ENCODE measurements at regions not wholly inside any gene's neighbourhood (a gene's known extent, or its start where the extent isn't known, plus 50 kb on each side); places are given as distances from the start of the nearest gene placed in this dataset.

GRCh38 chr2:219692521-219692920, 65.1 kb downstream of the SLC4A3 start:
- no peaks in the 10 kb centered on the region for H3K36me3 Mint-ChIP-seq (ENCODE audit: low read depth)
- no peak for ATAC-seq (replicated peaks)
- H3K4me3 Mint-ChIP-seq, result no peak overlapping the region

GRCh38 chr2:219695145-219695709, 67.8 kb downstream of the SLC4A3 start:
- Mint-ChIP-seq H3K27me3 (peaks cover 70% of the 10 kb centered on the region), H3K9me3 (peaks cover 4% of the 10 kb centered on the region), H3K4me1 (no peaks in the 10 kb centered on the region), H3K4me3 (no peak overlapping the region), H3K27ac (no peak overlapping the region), H3K36me3 (ENCODE audit: low read depth) (no peaks in the 10 kb centered on the region)
- ATAC-seq (replicated peaks), result no peak

More at GRCh38 chr2:219692521-219692920, 65.1 kb downstream of the SLC4A3 start:
- peaks cover 54% of the 10 kb centered on the region for H3K27me3 Mint-ChIP-seq
- H3K9me3 Mint-ChIP-seq, result peaks cover 4% of the 10 kb centered on the region
- H3K27ac Mint-ChIP-seq, result no peak overlapping the region
- no peaks in the 10 kb centered on the region for H3K4me1 Mint-ChIP-seq

- H3K27ac Mint-ChIP-seq, result no peak overlapping the region
- no peak for ATAC-seq (replicated peaks)
- no peak overlapping the region for H3K4me3 Mint-ChIP-seq
- H3K27me3 Mint-ChIP-seq, result peaks cover 65% of the 10 kb centered on the region
- no peaks in the 10 kb centered on the region for H3K4me1 Mint-ChIP-seq
- H3K9me3 Mint-ChIP-seq, result peaks cover 4% of the 10 kb centered on the region
- no peaks in the 10 kb centered on the region for H3K36me3 Mint-ChIP-seq (ENCODE audit: low read depth)
Measured at GRCh38 chr2:219697811-219698747, 70.6 kb downstream of the SLC4A3 start.

GRCh38 chr2:219698748-219699439, 71.5 kb downstream of the SLC4A3 start:
- no peak overlapping the region for H3K27ac Mint-ChIP-seq
- peaks cover 61% of the 10 kb centered on the region for H3K27me3 Mint-ChIP-seq
- ATAC-seq (replicated peaks), result no peak
- peaks cover 4% of the 10 kb centered on the region for H3K9me3 Mint-ChIP-seq
- no peak overlapping the region for H3K4me3 Mint-ChIP-seq
- H3K4me1 Mint-ChIP-seq, result no peaks in the 10 kb centered on the region
- H3K36me3 Mint-ChIP-seq (ENCODE audit: low read depth), result no peaks in the 10 kb centered on the region

- H3K27me3 Mint-ChIP-seq, result peaks cover 59% of the 10 kb centered on the region
- no peak overlapping the region for H3K27ac Mint-ChIP-seq
- no peak for ATAC-seq (replicated peaks)
- H3K4me3 Mint-ChIP-seq, result no peak overlapping the region
- no peaks in the 10 kb centered on the region for H3K36me3 Mint-ChIP-seq (ENCODE audit: low read depth)
- H3K4me1 Mint-ChIP-seq, result no peaks in the 10 kb centered on the region
- peaks cover 4% of the 10 kb centered on the region for H3K9me3 Mint-ChIP-seq
Measured at GRCh38 chr2:219699440-219699821, 72.0 kb downstream of the SLC4A3 start.

GRCh38 chr2:219701847-219702634, 74.6 kb downstream of the SLC4A3 start:
- Mint-ChIP-seq H3K4me3 (no peak overlapping the region), H3K9me3 (no peaks in the 10 kb centered on the region), H3K27ac (no peak overlapping the region), H3K27me3 (peaks cover 54% of the 10 kb centered on the region), H3K36me3 (ENCODE audit: low read depth) (no peaks in the 10 kb centered on the region), H3K4me1 (no peaks in the 10 kb centered on the region)
- no peak for ATAC-seq (replicated peaks)

GRCh38 chr2:219702796-219703545, 75.5 kb downstream of the SLC4A3 start:
- H3K27ac Mint-ChIP-seq, result no peak overlapping the region
- no peak overlapping the region for H3K4me3 Mint-ChIP-seq
- ATAC-seq (replicated peaks), result no peak
- peaks cover 48% of the 10 kb centered on the region for H3K27me3 Mint-ChIP-seq
- no peaks in the 10 kb centered on the region for H3K36me3 Mint-ChIP-seq (ENCODE audit: low read depth)
- no peaks in the 10 kb centered on the region for H3K4me1 Mint-ChIP-seq
- H3K9me3 Mint-ChIP-seq, result no peaks in the 10 kb centered on the region

GRCh38 chr2:219704878-219705277, 77.4 kb downstream of the SLC4A3 start:
- Mint-ChIP-seq H3K9me3 (no peaks in the 10 kb centered on the region), H3K4me3 (no peak overlapping the region), H3K27me3 (peaks cover 39% of the 10 kb centered on the region), H3K4me1 (no peaks in the 10 kb centered on the region), H3K36me3 (ENCODE audit: low read depth) (no peaks in the 10 kb centered on the region), H3K27ac (no peak overlapping the region)
- ATAC-seq (replicated peaks), result no peak

- no peaks in the 10 kb centered on the region for H3K4me1 Mint-ChIP-seq
- H3K36me3 Mint-ChIP-seq (ENCODE audit: low read depth), result no peaks in the 10 kb centered on the region
- H3K9me3 Mint-ChIP-seq, result no peaks in the 10 kb centered on the region
- no peak overlapping the region for H3K4me3 Mint-ChIP-seq
- ATAC-seq (replicated peaks), result no peak
- no peak overlapping the region for H3K27ac Mint-ChIP-seq
- peaks cover 43% of the 10 kb centered on the region for H3K27me3 Mint-ChIP-seq
Measured at GRCh38 chr2:219706823-219707281, 79.4 kb downstream of the SLC4A3 start.

- Mint-ChIP-seq H3K27me3 (peaks cover 44% of the 10 kb centered on the region), H3K9me3 (no peaks in the 10 kb centered on the region), H3K4me3 (no peak overlapping the region), H3K27ac (no peak overlapping the region), H3K4me1 (no peaks in the 10 kb centered on the region), H3K36me3 (ENCODE audit: low read depth) (no peaks in the 10 kb centered on the region)
- ATAC-seq (replicated peaks), result no peak
Measured at GRCh38 chr2:219707496-219708285, 80.3 kb downstream of the SLC4A3 start.

- H3K36me3 Mint-ChIP-seq (ENCODE audit: low read depth), result no peaks in the 10 kb centered on the region
- no peak for ATAC-seq (replicated peaks)
- peaks cover 48% of the 10 kb centered on the region for H3K27me3 Mint-ChIP-seq
- H3K4me3 Mint-ChIP-seq, result no peak overlapping the region
- no peaks in the 10 kb centered on the region for H3K9me3 Mint-ChIP-seq
- no peak overlapping the region for H3K27ac Mint-ChIP-seq
- H3K4me1 Mint-ChIP-seq, result no peaks in the 10 kb centered on the region
Measured at GRCh38 chr2:219709331-219709761, 81.9 kb downstream of the SLC4A3 start.

- peak; percentile 31 for ATAC-seq (replicated peaks)
- Mint-ChIP-seq H3K4me3 (no peak overlapping the region), H3K27ac (no peak overlapping the region), H3K4me1 (no peaks in the 10 kb centered on the region), H3K36me3 (ENCODE audit: low read depth) (no peaks in the 10 kb centered on the region), H3K9me3 (no peaks in the 10 kb centered on the region), H3K27me3 (peaks cover 46% of the 10 kb centered on the region)
Measured at GRCh38 chr2:219713110-219713509, 85.7 kb downstream of the SLC4A3 start.
